GM12875 (cell line): ENCODE measurements at regions not wholly inside any gene's neighbourhood (a gene's known extent, or its start where the extent isn't known, plus 50 kb on each side); places are given as distances from the start of the nearest gene placed in this dataset.
A peak's percentile ranks its signal among the peaks of the same experiment; 100 is the strongest.

Source experiments
- H3K4me3 ChIP-seq: one replicate; pipeline ENCODE4 v1.5.1; 2011; ENCODE audit warnings: low read depth, low read length, control low read depth
- CTCF ChIP-seq: IDR thresholded peaks from 2 replicates; pipeline ENCODE4 v1.5.1; 2011; ENCODE audit warnings: low read depth, mild to moderate bottlenecking, control low read depth, inconsistent platforms, low read length, moderate library complexity, borderline replicate concordance; ENCODE audit not compliant: insufficient read depth

- no peak overlapping the region for H3K4me3 ChIP-seq
- no peak for TF ChIP-seq CTCF
These were observed 451.3 kb upstream of the B3GAT1 start for GRCh38 chr11:134863294-134863693.

GRCh38 chr11:134862587-134863195 is 450.6 kb upstream of the B3GAT1 start:
- no peak for TF ChIP-seq CTCF
- no peak overlapping the region for H3K4me3 ChIP-seq

- no peak for TF ChIP-seq CTCF
- no peak overlapping the region for H3K4me3 ChIP-seq
These were observed 450.1 kb upstream of the B3GAT1 start for GRCh38 chr11:134862105-134862502.

GRCh38 chr11:134861490-134862104 is 449.6 kb upstream of the B3GAT1 start:
- H3K4me3 ChIP-seq = no peak overlapping the region
- peak; percentile 43; the same call in 1 of the 2 replicates for TF ChIP-seq CTCF

- no peak overlapping the region for H3K4me3 ChIP-seq
- TF ChIP-seq CTCF = no peak
These were observed 446.9 kb upstream of the B3GAT1 start for GRCh38 chr11:134858783-134859480.

- TF ChIP-seq CTCF = no peak
- H3K4me3 ChIP-seq = no peak overlapping the region
These were observed 445.0 kb upstream of the B3GAT1 start for GRCh38 chr11:134857035-134857434.
